ENCODE measurements at regions not wholly inside any gene's neighbourhood (a gene's known extent, or its start where the extent isn't known, plus 50 kb on each side); places are given as distances from the start of the nearest gene placed in this dataset.

DNA sequence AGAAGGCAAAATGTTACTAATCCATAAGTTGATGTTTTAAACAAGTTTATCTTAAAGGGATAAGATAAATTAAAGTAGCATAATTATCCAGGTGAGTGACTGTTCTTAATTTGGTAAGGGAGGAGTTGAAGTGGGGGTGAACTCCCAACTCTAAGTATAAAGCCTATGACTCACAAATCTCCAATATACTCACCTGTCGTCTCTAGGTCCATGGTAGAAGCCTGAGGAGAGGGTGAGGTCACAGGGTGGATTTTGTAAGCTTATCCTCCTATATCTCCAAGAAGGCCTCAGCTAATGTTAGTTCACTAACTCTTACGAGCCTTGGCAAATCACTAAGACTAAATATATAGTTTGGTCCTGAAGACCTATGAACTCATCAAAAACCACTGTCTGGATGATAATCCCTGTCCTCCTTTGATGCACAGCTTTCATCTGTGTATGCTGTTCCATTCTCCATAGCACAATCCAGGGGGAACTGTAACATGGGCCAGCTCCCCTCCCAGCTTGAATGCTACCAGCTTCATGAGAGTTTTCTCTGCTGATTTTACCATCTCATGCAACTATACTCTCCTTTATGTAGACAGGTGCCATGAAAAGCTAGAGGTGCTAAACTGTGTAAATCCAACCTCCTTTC, 158.7 kb downstream of the BTC start:
- TF ChIP-seq CTCF (IDR thresholded peaks at IDR 0.05; ENCODE audit: low read depth, low read length) (no peak), MYC (IDR thresholded peaks at IDR 0.05; ENCODE audit: low read depth, low read length) (no peak)
- TF ChIP-seq, protein P1, sequence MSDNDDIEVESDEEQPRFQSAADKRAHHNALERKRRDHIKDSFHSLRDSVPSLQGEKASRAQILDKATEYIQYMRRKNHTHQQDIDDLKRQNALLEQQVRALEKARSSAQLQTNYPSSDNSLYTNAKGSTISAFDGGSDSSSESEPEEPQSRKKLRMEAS (IDR thresholded peaks at IDR 0.05; ENCODE audit: low read depth, low read length) = no peak
